HG03354 (cell line): ENCODE measurements at regions not wholly inside any gene's neighbourhood (a gene's known extent, or its start where the extent isn't known, plus 50 kb on each side); places are given as distances from the start of the nearest gene placed in this dataset.

Experiments used
- ATAC-seq: cut with Tn5 transposase; IDR thresholded peaks from one replicate; pipeline ENCODE4 v1.9.1; 2021; ENCODE audit warnings: mild to moderate bottlenecking; ENCODE audit not compliant: unreplicated experiment, poor library complexity, severe bottlenecking

DNA sequence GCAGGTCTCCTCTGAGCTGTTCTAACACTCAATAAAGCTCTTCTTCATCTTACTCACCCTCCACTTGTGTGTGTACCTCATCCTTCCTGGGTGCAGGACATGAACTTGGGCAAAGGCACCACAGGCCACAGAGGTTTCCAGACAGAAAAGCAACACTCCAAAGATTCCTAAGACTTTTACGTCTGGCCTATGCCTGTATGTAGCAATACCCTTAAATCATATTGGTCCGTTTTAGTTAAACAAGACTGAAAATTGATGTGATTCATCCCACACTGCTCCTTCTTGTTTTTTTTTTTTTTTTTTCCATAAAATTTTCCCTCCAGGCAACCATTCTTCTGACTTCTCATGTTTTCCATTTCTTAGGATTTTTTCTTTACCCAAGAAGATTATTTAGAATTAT, 404.3 kb downstream of the PID1 start:
- no peak for ATAC-seq

DNA sequence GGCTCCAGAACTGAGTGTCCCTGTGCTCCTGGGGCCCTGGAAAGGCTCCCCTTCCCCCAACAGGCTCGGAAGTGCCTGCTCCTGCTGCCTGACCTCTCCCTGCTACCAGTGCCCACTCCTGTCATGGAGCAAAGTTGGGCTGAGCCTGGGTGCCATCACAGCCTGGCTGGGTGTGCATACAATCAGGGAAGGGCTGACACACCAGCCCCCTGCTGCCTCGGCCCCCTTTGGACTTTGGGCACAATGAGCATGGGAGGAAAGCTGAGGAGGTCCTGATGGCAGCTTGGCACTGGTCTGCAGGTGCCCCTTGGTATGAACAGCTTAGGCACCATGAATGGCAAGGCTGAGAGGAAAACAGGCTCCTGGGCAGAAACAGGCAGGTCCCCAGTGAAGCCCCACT, 405.0 kb downstream of the PID1 start:
- no peak for ATAC-seq

DNA sequence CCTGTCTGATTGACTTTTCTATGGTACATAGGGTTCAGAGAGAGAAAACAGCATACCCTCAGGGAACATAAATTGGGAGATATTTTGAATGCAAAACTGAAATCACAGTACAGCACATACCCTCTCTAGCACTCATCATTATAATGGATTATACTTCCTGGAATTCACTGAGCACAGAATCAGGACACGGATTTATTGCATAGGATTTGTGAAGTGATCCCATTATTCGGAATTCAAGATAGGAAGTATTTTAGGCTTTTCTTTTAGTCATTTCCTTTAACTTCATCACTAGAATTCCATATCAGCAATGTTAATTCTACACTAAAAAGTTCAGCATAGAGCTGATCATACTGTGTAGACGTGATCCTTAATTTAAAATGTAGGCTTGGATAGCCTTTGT, 407.0 kb downstream of the PID1 start:
- ATAC-seq: no peak

DNA sequence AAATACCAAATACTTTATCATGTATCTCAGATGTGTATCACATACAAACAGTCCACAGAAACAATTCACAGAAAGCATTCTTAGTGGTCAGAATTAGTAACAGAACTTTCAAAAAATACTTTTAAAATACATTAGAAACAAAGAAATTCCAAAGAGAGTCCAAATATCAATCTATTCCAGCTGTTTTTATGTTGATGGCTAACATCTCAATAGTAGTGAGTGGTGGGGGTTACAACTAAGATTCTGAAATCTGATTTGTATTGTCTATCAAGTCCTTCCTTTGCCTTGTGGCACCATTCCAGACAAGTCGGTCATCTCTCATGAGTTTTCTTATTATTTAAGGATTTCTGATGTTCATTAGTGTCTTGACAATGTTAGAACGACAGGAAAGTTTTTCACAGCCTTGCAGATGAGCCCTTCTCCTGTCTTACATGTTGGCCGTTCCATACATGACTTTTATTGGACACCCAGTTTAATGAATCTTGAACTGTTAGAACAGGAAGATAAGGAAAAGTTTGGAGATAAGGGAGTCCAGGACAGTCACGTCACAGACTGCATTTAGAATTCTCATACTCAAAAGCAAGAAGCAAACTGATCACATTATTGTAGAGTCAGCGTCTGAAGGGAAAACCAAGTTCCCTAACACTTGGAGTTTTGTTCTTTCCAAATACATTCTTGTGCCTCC, 410.3 kb downstream of the PID1 start:
- no peak for ATAC-seq

DNA sequence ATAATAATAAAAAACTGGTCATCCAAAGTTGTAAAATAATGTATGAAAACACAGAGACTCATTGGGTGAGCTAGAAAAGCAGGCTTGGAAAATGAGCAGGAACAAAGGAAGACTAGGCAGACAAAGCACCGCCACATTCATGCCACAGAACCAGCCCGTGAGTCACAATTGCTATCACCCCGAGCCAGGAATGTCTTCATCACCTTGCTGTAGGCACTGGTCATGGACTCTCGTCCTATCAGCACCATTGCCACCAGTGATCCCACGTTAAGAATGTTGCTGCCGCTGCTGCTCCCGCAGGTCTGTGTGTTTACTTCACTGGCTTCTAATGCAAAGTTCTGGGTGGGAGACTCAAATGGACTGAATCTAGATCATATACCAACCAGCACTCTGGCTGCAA, 417.9 kb downstream of the PID1 start:
- no peak for ATAC-seq

DNA sequence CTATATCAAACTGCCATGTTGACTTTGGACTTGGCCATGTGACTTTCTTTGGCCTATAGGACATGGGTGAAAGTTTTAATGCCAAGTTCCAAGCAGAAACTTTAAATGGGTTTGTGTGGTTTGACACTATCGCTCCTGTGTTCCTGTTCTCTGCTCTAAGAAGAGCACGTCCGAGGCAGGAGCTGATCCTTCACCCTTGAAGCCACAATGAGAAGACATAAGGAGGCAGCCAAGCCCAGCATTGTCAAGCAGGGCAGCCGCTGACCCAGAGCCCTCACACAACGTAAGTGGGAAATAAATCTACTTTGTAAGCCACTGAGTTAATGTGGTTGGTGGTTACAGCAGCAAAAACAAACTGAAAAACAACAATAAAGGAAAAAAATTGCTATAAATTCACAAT, 422.4 kb downstream of the PID1 start:
- ATAC-seq: no peak

DNA sequence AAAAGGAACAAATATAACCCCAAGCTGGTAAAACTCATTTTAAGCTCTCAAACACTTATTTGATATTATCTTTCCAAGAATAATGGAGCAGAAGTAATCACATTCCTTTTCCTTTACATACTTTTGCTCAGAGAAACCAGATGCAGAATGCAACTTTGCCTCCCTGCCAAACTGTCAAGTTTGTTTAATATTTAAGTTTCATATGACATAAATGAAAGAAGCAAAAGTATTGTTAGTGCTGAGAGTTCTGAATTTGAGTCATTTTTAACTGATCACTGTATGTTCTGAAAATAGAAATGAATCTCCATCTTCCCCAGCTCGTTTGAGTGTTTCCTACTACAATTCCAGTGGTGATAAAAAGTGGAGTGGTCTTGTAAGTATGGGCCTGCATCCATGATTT, 423.4 kb downstream of the PID1 start:
- no peak for ATAC-seq

DNA sequence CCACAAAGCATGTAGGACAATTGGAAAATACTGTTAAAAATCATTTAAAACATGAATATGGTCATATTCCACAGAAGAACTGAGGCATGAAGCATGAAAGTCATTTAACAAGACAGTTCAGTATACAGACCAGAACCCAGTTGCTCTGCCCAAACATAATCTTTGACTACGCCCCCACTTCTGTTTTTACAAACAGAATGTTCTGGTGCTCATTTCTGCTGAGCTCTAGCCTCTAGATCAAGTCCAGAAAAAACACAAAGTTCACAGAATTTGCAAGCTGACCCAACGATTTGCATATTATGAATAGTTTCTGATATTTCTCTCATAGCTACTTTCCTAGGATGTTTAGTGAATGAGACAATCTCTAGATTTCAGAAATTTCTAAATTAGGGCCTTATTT, 424.9 kb downstream of the PID1 start:
- ATAC-seq: no peak

DNA sequence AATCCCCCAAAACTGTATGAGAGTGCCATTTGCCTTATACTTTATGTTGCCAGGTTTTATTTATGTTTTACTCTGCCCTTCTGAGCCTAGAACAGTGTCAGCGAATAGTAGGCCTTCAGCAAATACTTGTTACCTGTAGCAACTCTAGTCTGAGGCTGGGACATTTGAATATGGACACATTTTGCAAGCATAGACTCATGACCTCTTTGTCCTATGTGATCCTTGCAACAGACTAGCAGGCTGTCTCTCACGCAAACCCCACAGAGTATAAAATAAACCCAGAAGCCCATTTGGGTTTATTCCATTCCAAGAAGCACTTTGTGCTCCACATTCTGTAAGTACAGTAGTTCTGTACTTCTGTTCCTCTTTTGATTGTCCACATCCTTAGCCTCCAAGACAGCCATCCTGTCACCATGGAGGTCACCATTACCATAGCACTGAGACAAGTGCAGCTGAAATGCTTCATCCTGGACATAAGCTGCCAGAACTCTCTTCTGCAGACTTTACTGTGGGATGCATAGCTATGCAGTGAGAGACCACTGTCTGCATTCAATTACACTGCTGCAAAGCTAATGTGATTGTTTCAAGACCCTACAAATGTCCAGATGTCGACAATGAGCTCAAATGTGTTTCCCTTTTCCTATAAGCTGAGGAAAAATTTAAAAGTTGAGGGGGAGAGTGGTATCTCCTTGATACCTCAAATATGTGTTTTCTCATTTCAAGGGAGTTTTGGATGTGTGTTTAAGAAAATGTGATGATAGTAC, 425.7 kb downstream of the PID1 start:
- no peak for ATAC-seq

DNA sequence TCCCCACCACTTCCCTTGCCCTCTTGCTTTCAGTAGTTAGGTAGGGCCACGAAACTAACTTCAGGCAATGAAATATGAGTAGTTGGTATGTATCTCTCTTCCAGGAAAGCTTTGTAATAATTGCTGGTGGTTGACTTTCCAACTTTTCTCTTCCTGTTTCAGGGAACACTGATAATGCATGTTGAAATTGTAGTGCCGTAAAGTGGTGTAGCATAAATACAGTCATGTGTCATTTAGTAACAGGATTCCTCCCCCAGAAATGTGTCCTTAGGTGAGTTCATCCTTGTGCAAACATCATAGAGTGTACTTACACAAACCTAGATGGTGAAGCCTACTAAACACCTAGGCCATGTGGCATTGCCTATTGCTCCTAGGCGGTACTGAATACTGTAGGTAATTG, 429.2 kb downstream of the PID1 start:
- ATAC-seq: no peak

DNA sequence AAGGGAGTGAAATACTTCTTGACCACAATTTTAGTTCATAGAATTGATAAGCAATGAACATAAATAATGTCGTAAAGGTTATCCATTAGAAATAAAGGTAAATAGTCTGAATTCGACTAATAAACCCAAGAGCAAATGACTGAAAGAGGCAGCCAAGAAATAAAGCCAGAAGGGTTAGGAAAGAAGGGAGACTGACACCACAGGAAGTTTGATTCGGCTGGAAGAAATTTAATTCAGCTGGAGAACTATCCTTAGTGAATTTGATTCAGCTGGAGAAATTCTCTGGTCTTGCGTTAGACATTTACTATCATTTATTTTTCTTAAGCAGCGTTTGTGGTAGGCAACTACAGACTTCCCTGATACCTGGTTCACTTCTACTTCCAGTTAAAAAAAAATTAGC, 429.6 kb downstream of the PID1 start:
- ATAC-seq: no peak

DNA sequence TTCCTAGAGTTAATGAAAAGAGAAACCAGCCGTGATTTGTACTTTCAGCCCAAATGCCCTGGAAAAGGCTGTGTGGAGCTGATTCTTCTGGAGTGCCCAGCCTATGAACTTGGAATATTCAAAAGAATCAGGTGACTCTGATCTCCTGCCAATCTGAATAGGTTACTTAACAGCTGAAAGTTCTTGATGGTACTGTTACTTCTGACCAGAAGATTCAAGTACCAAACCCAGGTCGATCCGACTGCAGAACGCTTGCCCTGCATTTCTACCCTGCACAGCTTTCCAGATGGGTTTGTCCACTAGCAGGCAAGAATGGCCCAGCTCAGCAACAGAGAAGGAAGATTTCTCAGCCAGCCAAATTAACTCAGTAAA, 430.4 kb downstream of the PID1 start:
- ATAC-seq: no peak

DNA sequence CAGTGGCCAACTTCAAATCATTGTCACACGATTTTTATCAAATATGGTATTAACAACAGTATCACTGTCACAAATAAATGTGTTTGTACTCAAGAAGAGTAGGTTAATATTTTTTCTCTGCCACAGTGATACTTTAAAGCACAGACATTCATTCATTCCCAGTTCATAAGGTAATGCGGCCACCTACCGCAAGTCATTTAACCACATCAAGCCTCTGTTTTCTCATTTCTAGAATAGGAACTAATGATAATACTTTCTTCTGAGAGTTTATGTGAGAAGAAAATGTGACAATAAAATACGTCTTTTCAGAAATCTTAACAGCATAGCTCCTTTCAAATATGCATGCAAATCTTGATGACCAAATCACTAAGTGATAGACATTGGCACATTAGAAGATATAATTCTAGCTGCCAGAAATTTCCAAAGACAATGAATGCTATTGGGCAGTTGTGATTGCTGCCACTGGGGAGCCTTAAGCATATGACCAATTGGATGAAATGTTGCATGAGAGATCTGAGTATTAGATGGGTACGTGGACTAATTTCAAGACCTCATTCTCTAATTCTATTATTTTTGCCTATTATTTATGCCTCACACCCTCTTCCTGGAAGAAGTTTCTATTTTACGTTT, 430.9 kb downstream of the PID1 start:
- ATAC-seq: no peak

DNA sequence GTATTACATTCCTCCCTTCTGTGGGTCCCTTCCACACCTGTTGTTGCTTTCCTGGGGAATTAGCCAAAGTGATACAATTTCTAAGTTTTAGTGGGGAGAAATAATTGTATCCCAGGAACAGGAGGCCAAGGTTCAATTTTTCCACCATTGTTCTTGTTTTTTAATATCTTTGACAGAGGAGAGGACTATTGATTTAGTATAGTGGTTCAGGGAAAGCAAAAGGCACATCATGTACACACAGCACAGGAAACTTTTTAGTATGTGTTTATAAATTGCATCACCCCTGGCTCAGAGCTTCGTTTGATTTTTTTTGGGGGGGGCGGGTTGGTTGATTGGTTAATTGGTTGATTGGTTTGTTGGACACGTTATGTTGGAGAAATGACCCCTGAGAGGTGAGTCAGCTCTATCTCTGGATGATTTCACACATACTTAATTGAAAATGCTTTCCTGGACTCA, 431.6 kb downstream of the PID1 start:
- ATAC-seq: no peak

DNA sequence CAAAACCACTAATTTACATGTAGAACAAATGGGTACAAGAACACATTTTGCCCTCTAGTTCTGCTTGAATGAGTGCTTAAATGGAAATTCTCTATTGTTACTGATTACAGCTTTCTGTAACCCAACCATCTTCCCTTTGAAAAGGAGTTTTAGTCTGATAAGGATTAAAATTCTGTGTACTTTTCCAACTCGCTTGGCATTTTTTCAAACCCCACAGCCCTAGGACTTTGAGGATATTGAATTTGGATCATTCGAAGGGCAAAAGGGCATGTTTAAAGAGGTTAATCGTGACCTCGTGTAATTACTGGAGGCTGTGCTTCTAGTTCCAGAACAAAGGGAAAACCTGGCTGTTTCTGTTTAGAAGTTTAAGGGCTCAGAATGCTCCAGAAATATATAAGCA, 432.3 kb downstream of the PID1 start:
- no peak for ATAC-seq

DNA sequence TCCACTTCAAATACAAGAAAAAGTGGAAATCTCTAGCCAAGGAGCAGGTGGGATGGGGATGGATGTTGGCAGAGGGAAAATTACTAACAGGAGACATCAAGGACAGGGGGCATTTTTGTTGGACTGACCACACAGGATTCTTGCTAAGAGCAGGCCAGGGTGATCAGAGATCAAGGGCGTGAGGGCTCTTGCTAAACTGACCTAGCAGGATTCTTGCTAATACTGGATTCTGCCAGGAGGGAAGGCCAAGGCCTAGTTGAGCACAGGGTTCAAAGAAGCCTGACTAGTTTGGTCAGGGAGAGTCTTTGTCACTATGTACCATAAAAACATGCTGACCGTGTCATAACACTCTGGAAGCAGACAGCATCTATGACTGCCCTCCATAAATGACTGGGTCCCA, 442.7 kb downstream of the PID1 start:
- no peak for ATAC-seq

DNA sequence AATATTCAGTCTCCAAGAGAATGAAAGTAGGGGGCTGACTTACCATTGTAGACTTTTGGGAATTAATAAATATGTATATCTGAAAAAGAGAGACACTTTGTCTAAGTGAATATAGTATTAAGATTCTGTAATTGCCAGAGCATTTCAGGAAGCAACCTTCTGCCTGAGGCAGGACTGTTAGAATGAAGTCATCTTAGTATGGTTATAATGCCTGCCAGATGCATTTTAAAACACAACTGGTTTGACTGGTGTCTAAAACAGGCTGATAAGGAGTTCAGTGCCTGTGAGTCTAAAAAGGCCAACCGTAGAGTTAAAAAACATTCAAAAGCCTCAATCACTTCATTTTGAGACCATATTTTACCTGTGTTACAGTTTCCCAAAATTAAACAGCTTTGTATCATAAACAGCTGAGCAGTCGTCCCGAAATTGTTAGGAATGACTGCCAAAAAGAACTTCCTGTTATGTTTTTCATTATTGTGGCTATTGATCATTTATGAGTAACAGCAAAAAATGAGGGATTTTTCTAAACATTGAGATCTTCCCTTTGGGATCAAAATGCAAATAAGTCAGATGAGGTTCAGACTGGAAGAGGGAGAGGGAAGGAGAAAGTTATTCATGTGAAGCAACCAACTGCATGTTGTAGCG, 443.9 kb downstream of the PID1 start:
- ATAC-seq: no peak

DNA sequence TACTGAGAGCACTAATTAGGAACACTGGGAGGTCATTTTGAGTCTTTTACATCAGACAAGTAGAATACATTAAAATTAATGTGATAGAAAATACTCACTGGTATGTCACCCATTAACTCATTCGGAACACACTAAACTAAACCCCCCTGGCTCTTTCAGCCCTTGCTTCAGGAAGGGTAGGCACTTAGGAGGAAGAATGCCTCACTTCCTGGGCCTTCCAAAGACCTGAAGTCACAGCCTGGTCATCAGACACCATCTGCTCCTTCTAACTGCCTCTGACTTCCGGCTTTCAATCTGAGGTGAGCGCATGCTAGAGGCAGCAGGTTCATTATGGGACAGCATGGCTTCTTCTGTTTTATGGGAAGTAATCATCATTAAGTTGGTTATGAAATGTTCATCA, 451.4 kb downstream of the PID1 start:
- no peak for ATAC-seq

DNA sequence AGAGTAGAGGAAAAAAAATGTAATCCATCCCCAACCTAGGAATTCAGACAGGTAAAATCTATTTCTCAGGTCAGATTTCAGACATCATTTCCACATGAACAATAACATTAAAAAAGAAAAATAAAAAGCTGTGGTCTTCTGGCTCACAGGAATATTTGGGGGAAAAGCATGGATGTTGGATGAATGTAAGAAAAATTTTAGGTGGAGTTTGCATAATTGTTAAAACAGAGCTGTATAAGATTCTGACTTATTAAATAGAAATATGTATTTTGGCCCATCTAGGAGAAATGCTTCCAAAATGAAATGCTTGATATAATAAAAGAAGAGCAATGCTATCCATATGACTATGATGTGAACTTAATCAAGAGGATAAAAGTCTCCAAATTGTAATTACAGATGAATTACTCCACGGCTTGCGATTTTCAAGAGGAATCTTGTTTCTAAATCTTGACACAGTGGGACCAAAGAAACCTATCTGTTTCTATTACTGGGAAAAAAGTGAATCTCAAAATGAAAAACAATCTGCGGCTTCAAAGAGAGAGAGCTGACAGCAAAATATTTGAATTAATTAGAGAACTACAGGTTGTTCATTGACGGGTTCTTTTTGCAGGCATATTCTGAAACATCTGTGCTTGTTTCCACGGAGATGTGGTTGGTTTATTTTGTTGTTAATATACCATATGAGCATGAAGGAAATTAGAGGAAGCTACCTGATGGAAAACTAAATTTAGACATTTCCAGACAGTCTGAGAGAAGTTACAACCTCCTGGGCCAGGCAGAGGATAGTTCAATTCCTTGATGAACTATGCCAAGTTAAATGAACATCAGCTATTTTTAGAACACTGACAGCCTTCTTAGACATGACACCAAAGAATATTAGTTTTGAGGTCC, 468.7 kb downstream of the PID1 start:
- ATAC-seq: no peak

DNA sequence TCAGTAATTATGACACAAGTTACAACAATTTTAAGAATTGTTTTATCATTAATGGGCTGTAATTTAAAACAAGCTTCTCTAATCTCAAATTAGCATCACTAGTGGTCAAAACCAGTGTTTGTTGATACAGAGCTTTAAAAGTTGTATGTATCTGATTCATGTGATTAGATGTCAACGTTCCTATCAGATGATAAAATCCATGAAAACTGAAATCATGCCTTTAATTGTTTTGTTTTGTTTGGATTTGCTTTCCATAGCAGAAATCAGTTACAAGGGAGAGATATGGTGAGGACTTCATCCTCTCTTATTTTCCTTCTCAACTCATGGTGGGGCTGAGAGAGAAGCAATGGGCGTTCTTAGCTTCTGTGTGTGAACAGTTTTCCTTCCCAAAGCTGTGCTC, 469.6 kb downstream of the PID1 start:
- ATAC-seq: no peak
